Chondrocyte (in vitro differentiated cells): ENCODE measurements at regions not wholly inside any gene's neighbourhood (a gene's known extent, or its start where the extent isn't known, plus 50 kb on each side); places are given as distances from the start of the nearest gene placed in this dataset.

ENCODE experiments used
- DNase-seq: peaks from one replicate; pipeline ENCODE4 v3.0.0; 2021; ENCODE audit warnings: mixed read lengths, low spot score
- H3K27ac Mint-ChIP-seq: one replicate; pipeline ENCODE4 v1.8.0; 2021; ENCODE audit warnings: mild to moderate bottlenecking, moderate library complexity, mixed read lengths; ENCODE audit not compliant: unreplicated experiment
- H3K27me3 Mint-ChIP-seq: 2 replicates; pipeline ENCODE4 v1.8.0; 2021; ENCODE audit warnings: low read depth, mixed read lengths
- H3K36me3 Mint-ChIP-seq: 2 replicates; pipeline ENCODE4 v1.8.0; 2021; ENCODE audit warnings: low read depth, mixed read lengths
- H3K4me1 Mint-ChIP-seq: 2 replicates; pipeline ENCODE4 v1.8.0; 2021; ENCODE audit warnings: low read depth, mild to moderate bottlenecking, mixed read lengths
- H3K4me3 Mint-ChIP-seq: one replicate; pipeline ENCODE4 v1.8.0; 2021; ENCODE audit warnings: mild to moderate bottlenecking, moderate library complexity, mixed read lengths; ENCODE audit not compliant: unreplicated experiment
- H3K9me3 Mint-ChIP-seq: 2 replicates; pipeline ENCODE4 v1.8.0; 2021; ENCODE audit warnings: low read depth, mixed read lengths
- CTCF ChIP-seq: fragments of 200-600 bp; sonication (generic); IDR thresholded peaks from 2 replicates; pipeline ENCODE4 v1.5.0; 2021; ENCODE audit warnings: antibody characterized with exemption, mild to moderate bottlenecking, moderate library complexity

- no peak for DNase-seq
- Mint-ChIP-seq H3K27ac (no peak overlapping the region), H3K4me3 (no peak overlapping the region), H3K36me3 (no peaks in the 10 kb centered on the region), H3K4me1 (no peaks in the 10 kb centered on the region), H3K9me3 (no peaks in the 10 kb centered on the region), H3K27me3 (no peaks in the 10 kb centered on the region)
- no peak for TF ChIP-seq CTCF
Measured at GRCh38 chr3:146861262-146861661, 256.1 kb upstream of the PLSCR5 start.

- no peak overlapping the region for H3K27ac Mint-ChIP-seq
- no peak for TF ChIP-seq CTCF
- no peaks in the 10 kb centered on the region for H3K27me3 Mint-ChIP-seq
- no peak for DNase-seq
- no peak overlapping the region for H3K4me3 Mint-ChIP-seq
- H3K36me3 Mint-ChIP-seq: no peaks in the 10 kb centered on the region
- no peaks in the 10 kb centered on the region for H3K4me1 Mint-ChIP-seq
- H3K9me3 Mint-ChIP-seq: no peaks in the 10 kb centered on the region
Measured at GRCh38 chr3:146854523-146854922, 249.4 kb upstream of the PLSCR5 start.

- H3K9me3 Mint-ChIP-seq: no peaks in the 10 kb centered on the region
- no peaks in the 10 kb centered on the region for H3K4me1 Mint-ChIP-seq
- H3K27ac Mint-ChIP-seq: no peak overlapping the region
- no peaks in the 10 kb centered on the region for H3K36me3 Mint-ChIP-seq
- TF ChIP-seq CTCF: no peak
- DNase-seq: no peak
- no peaks in the 10 kb centered on the region for H3K27me3 Mint-ChIP-seq
- no peak overlapping the region for H3K4me3 Mint-ChIP-seq
Measured at GRCh38 chr3:146851665-146852064, 246.5 kb upstream of the PLSCR5 start.

GRCh38 chr3:146845361-146845760 is 240.2 kb upstream of the PLSCR5 start:
- no peak for DNase-seq
- Mint-ChIP-seq H3K4me3 (no peak overlapping the region), H3K27me3 (no peaks in the 10 kb centered on the region), H3K9me3 (no peaks in the 10 kb centered on the region), H3K36me3 (no peaks in the 10 kb centered on the region), H3K27ac (no peak overlapping the region), H3K4me1 (no peaks in the 10 kb centered on the region)
- TF ChIP-seq CTCF: no peak

GRCh38 chr3:146843476-146843875 is 238.3 kb upstream of the PLSCR5 start:
- Mint-ChIP-seq H3K27ac (no peak overlapping the region), H3K36me3 (no peaks in the 10 kb centered on the region), H3K4me1 (no peaks in the 10 kb centered on the region), H3K27me3 (no peaks in the 10 kb centered on the region), H3K9me3 (peaks cover 3% of the 10 kb centered on the region), H3K4me3 (no peak overlapping the region)
- no peak for TF ChIP-seq CTCF
- no peak for DNase-seq
